Natural killer cell (primary cell): ENCODE measurements at regions not wholly inside any gene's neighbourhood (a gene's known extent, or its start where the extent isn't known, plus 50 kb on each side); places are given as distances from the start of the nearest gene placed in this dataset.

ENCODE experiments used
- ATAC-seq, 3 donors: fragments of 150-1000 bp in 2 of 3; fragments of 200-7000 bp in 1 of 3; cut with Tn5 transposase; 1 replicate in 1 of 3; 2 replicates in 2 of 3; pipeline ENCODE4 v1.10.0; 2021; ENCODE audit warnings: mild to moderate bottlenecking in 2 of 3, moderate library complexity in 2 of 3
- DNase-seq, 2 donors: peaks; one replicate each; pipeline versions ENCODE4 v3.0.0 to v3.0.0-alpha.2; 2013 to 2021; ENCODE audit warnings: mixed read lengths in 1 of 2
- H3K27ac ChIP-seq: one replicate; pipeline ENCODE4 v1.5.1; 2013; ENCODE audit warnings: mild to moderate bottlenecking, low read length
- H3K27me3 ChIP-seq: one replicate; pipeline ENCODE4 v1.6.1; 2013; ENCODE audit warnings: low read length; ENCODE audit not compliant: control insufficient read depth, insufficient read depth
- H3K36me3 ChIP-seq: one replicate; pipeline ENCODE4 v1.6.1; 2013; ENCODE audit warnings: low read length; ENCODE audit not compliant: control insufficient read depth, insufficient read depth
- H3K4me1 ChIP-seq: one replicate; pipeline ENCODE4 v1.6.1; 2013; ENCODE audit warnings: low read length; ENCODE audit not compliant: control insufficient read depth, insufficient read depth
- H3K4me3 ChIP-seq: one replicate; pipeline ENCODE4 v1.5.1; 2013; ENCODE audit warnings: low read length
- H3K9me3 ChIP-seq: one replicate; pipeline ENCODE4 v1.6.1; 2013; ENCODE audit warnings: low read length; ENCODE audit not compliant: control insufficient read depth, insufficient read depth
- H3K27ac Mint-ChIP-seq, 2 donors: one replicate each; pipeline ENCODE4 v1.8.0; 2022; ENCODE audit warnings: mild to moderate bottlenecking in 2 of 2, mixed read lengths in 2 of 2, moderate library complexity in 1 of 2
- H3K27me3 Mint-ChIP-seq, 2 donors: one replicate each; pipeline ENCODE4 v1.8.0; 2022; ENCODE audit warnings: low read depth in 2 of 2, mixed read lengths in 2 of 2
- H3K36me3 Mint-ChIP-seq: one replicate; pipeline ENCODE4 v1.8.0; 2022; ENCODE audit warnings: mixed read lengths
- H3K4me1 Mint-ChIP-seq, 2 donors: one replicate each; pipeline ENCODE4 v1.8.0; 2022; ENCODE audit warnings: mixed read lengths in 2 of 2
- H3K4me3 Mint-ChIP-seq: one replicate; pipeline ENCODE4 v1.8.0; 2022; ENCODE audit warnings: mild to moderate bottlenecking, moderate library complexity, mixed read lengths
- H3K9me3 Mint-ChIP-seq, 2 donors: one replicate each; pipeline ENCODE4 v1.8.0; 2022; ENCODE audit warnings: mixed read lengths in 2 of 2
- CTCF ChIP-seq: fragments of 200-600 bp; IDR thresholded peaks from one replicate; pipeline ENCODE4 v1.8.0; 2022; ENCODE audit warnings: antibody characterized with exemption
- WGBS: methylation state at CpG from one replicate; pipeline ENCODE4 v1.1.7; 2013; ENCODE audit warnings: missing lambda C conversion rate; ENCODE audit not compliant: insufficient coverage; 5-methylcytosine and 5-hydroxymethylcytosine counted together
- intact Hi-C: fragments of 100-400 bp; cut with micrococcal nuclease; formaldehyde crosslinking; loops from one replicate; pipeline ENCODE4 v1.14.2; 2022

DNA sequence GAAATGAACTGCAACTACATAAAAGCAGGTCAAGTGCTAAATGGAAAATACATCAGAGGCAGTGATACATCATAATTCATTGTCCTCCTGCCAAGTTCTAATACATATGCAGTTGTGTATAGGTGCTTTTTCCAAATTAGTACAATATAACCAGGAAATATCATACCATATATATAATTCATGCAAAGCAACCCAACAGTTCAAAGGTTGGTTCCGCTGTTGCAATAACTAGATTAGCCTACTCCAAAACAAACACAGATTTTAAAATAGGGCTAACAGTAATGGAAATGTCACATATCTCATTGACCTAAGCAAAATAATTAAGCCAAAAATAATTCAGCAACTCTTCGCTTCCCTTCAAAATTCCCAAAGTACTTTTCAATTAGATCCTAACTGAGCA lies 88.9 kb upstream of the NEBL start:
- Mint-ChIP-seq H3K27ac (no peak overlapping the region), H3K36me3 (no peaks in the 10 kb centered on the region), H3K9me3 (peaks cover 0 to 2% of the 10 kb centered on the region in 2 donors), H3K4me1 (no peaks in the 10 kb centered on the region), H3K27me3 (peaks cover 4 to 5% of the 10 kb centered on the region in 2 donors), H3K4me3 (no peak overlapping the region)
- Histone ChIP-seq H3K9me3 (no peaks in the 10 kb centered on the region), H3K4me1 (no peaks in the 10 kb centered on the region), H3K27ac (no peak overlapping the region), H3K36me3 (no peaks in the 10 kb centered on the region), H3K4me3 (no peak overlapping the region), H3K27me3 (no peaks in the 10 kb centered on the region)
- intact Hi-C loops, result no loop called here
- DNase-seq (no peak), ATAC-seq (no peak)
- WGBS, result 100% methylated on average over 2 of the region's 2 CpGs
- TF ChIP-seq CTCF, result no peak

- no peaks in the 10 kb centered on the region for H3K27me3 ChIP-seq
- ATAC-seq (no peak), DNase-seq (no peak)
- WGBS, result 81% methylated on average over 7 of the region's 8 CpGs
- Mint-ChIP-seq H3K27me3 (peaks cover 4 to 10% of the 10 kb centered on the region in 2 donors), H3K27ac (no peak overlapping the region), H3K9me3 (peaks cover 0 to 2% of the 10 kb centered on the region in 2 donors), H3K4me1 (no peaks in the 10 kb centered on the region), H3K36me3 (no peaks in the 10 kb centered on the region), H3K4me3 (no peak overlapping the region)
- no peaks in the 10 kb centered on the region for H3K4me1 ChIP-seq
- TF ChIP-seq CTCF, result no peak
- H3K36me3 ChIP-seq, result no peaks in the 10 kb centered on the region
- no peak overlapping the region for H3K27ac ChIP-seq
- no peak overlapping the region for H3K4me3 ChIP-seq
- intact Hi-C loops, result no loop called here
- no peaks in the 10 kb centered on the region for H3K9me3 ChIP-seq
These were observed 87.6 kb upstream of the NEBL start for GRCh38 chr10:20984662-20985061.

DNA sequence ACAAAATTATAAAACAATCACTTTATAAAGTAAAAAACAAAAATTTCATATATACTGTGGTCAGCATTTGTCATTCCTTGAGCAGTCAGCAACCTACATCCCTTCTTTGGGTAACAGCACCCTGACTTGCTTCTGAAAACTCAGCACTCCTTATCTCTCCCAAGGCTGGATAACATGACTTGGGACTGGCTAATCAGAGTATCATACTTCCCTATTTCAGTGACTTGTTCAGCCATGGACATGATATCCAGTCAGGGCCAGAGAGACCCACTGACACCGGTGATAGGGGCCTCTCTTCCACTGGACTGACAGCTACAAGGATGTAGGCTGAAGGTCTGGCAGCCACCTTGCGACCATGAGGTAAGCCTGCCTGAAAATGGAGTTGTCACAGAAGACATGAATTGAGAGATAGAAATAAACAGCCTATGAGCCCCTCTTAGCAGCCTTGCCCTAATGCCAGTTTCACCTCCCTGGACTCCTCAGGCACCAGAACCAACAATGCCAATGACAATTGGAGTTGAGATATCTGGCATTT lies 84.4 kb upstream of the NEBL start:
- H3K27ac Mint-ChIP-seq, result no peak overlapping the region
- H3K36me3 ChIP-seq, result no peaks in the 10 kb centered on the region
- no peaks in the 10 kb centered on the region for H3K27me3 ChIP-seq
- no peak overlapping the region for H3K4me3 Mint-ChIP-seq
- H3K27ac ChIP-seq, result no peak overlapping the region
- no peaks in the 10 kb centered on the region for H3K9me3 ChIP-seq
- no peaks in the 10 kb centered on the region for H3K4me1 ChIP-seq
- no peaks in the 10 kb centered on the region for H3K4me1 Mint-ChIP-seq
- WGBS, result 100% methylated on average over 2 of the region's 2 CpGs
- no peak for ATAC-seq
- TF ChIP-seq CTCF, result no peak
- intact Hi-C loops, result no loop called here
- no peak overlapping the region for H3K4me3 ChIP-seq
- H3K27me3 Mint-ChIP-seq, result peaks cover 0 to 10% of the 10 kb centered on the region in 2 donors
- H3K9me3 Mint-ChIP-seq, result no peaks in the 10 kb centered on the region
- no peak for DNase-seq
- no peaks in the 10 kb centered on the region for H3K36me3 Mint-ChIP-seq

DNA sequence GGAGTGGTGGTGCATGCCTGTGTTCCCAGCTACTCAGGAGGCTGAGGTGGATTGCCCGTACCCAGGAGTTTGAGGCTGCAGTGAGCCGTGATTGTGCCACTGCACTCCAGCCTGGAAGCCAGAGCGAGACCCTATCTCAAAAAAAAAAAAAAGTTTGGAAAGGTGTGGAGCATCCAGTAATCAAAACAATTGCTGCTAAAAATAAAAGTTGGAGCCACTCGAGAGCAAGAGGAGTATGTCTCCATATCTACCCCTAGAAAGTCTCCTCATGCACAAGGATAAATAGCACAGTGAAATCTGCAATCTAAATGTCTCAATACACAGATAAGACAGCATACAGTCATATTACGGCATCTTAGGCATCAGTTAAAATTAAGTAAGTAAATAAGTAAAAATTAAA lies 81.5 kb upstream of the NEBL start:
- no peak overlapping the region for H3K27ac ChIP-seq
- Mint-ChIP-seq H3K27me3 (peaks cover 0 to 10% of the 10 kb centered on the region in 2 donors), H3K9me3 (no peaks in the 10 kb centered on the region), H3K27ac (no peak overlapping the region), H3K4me1 (no peaks in the 10 kb centered on the region), H3K4me3 (no peak overlapping the region), H3K36me3 (no peaks in the 10 kb centered on the region)
- no peaks in the 10 kb centered on the region for H3K9me3 ChIP-seq
- no peak for ATAC-seq
- H3K4me1 ChIP-seq, result no peaks in the 10 kb centered on the region
- no peaks in the 10 kb centered on the region for H3K36me3 ChIP-seq
- intact Hi-C loops, result no loop called here
- no peak overlapping the region for H3K4me3 ChIP-seq
- TF ChIP-seq CTCF, result no peak
- 88% methylated on average over 4 of the region's 5 CpGs for WGBS
- no peaks in the 10 kb centered on the region for H3K27me3 ChIP-seq
- DNase-seq, result no peak
